KMS-11 (cell line): ENCODE measurements at regions not wholly inside any gene's neighbourhood (a gene's known extent, or its start where the extent isn't known, plus 50 kb on each side); places are given as distances from the start of the nearest gene placed in this dataset.

Experiments
- H2AFZ ChIP-seq: fragments of 200-600 bp; sonication (generic); 2 replicates; pipeline ENCODE4 v1.6.1; 2016; ENCODE audit warnings: antibody characterized with exemption, mixed run types, low read depth
- H3K27ac ChIP-seq: fragments of 200-600 bp; sonication (generic); 2 replicates; pipeline ENCODE4 v1.6.1; 2016; ENCODE audit warnings: mild to moderate bottlenecking, mixed run types
- H3K27me3 ChIP-seq: fragments of 200-600 bp; sonication (generic); 2 replicates; pipeline ENCODE4 v1.6.1; 2017; ENCODE audit warnings: mild to moderate bottlenecking, low read depth, mixed run types, moderate library complexity; ENCODE audit not compliant: insufficient read depth
- H3K36me3 ChIP-seq: fragments of 200-600 bp; sonication (generic); 2 replicates; pipeline ENCODE4 v1.6.1; 2017; ENCODE audit warnings: mild to moderate bottlenecking, mixed run types; ENCODE audit not compliant: insufficient read depth
- H3K4me1 ChIP-seq: fragments of 200-600 bp; sonication (generic); 2 replicates; pipeline ENCODE4 v1.6.1; 2016; ENCODE audit warnings: mild to moderate bottlenecking, low read depth, mixed run types; ENCODE audit not compliant: poor library complexity, severe bottlenecking
- H3K4me2 ChIP-seq: fragments of 200-600 bp; sonication (generic); 2 replicates; pipeline ENCODE4 v1.7.0; 2016; ENCODE audit warnings: mild to moderate bottlenecking, mixed run types
- H3K4me3 ChIP-seq: fragments of 200-600 bp; sonication (generic); IDR thresholded peaks from 2 replicates; pipeline ENCODE4 v1.6.1; 2017; ENCODE audit warnings: low read depth, low read length, mixed read lengths; ENCODE audit not compliant: insufficient read depth
- H3K79me2 ChIP-seq: fragments of 200-600 bp; sonication (generic); 2 replicates; pipeline ENCODE4 v1.6.1; 2016; ENCODE audit warnings: low read depth, mixed run types; ENCODE audit not compliant: insufficient read depth
- H3K9ac ChIP-seq: fragments of 200-600 bp; sonication (generic); 2 replicates; pipeline ENCODE4 v1.6.1; 2016; ENCODE audit warnings: mild to moderate bottlenecking, mixed run types
- H4K20me1 ChIP-seq: fragments of 200-600 bp; sonication (generic); 2 replicates; pipeline ENCODE4 v1.6.1; 2016; ENCODE audit warnings: mild to moderate bottlenecking, mixed run types; ENCODE audit not compliant: insufficient read depth
- CTCF ChIP-seq: fragments of 200-600 bp; sonication (generic); conservative IDR thresholded peaks from 2 replicates; pipeline ENCODE4 v1.6.1; 2017; ENCODE audit warnings: low read depth, mild to moderate bottlenecking, antibody characterized with exemption, low read length, moderate library complexity, mixed read lengths

GRCh38 chr16:17775061-17775460 is 304.3 kb upstream of the XYLT1 start:
- H3K27ac ChIP-seq: no peak overlapping the region
- no peaks in the 10 kb centered on the region for H3K4me1 ChIP-seq
- no peak overlapping the region for H3K4me3 ChIP-seq
- H3K9ac ChIP-seq: no peak overlapping the region
- H3K4me2 ChIP-seq: no peak overlapping the region
- no peaks in the 10 kb centered on the region for H3K27me3 ChIP-seq
- H3K79me2 ChIP-seq: no peaks in the 10 kb centered on the region
- TF ChIP-seq CTCF: no peak
- H4K20me1 ChIP-seq: no peaks in the 10 kb centered on the region
- H3K36me3 ChIP-seq: no peaks in the 10 kb centered on the region
- H2AFZ ChIP-seq: no peak overlapping the region

- no peak overlapping the region for H3K9ac ChIP-seq
- H3K79me2 ChIP-seq: no peaks in the 10 kb centered on the region
- no peak for TF ChIP-seq CTCF
These were observed 302.9 kb upstream of the XYLT1 start for GRCh38 chr16:17773698-17774101.

GRCh38 chr16:17770104-17770503 is 299.3 kb upstream of the XYLT1 start:
- Histone ChIP-seq H3K4me3 (no peak overlapping the region), H3K36me3 (no peaks in the 10 kb centered on the region), H3K27me3 (no peaks in the 10 kb centered on the region), H2AFZ (no peak overlapping the region), H3K9ac (no peak overlapping the region), H3K4me1 (no peaks in the 10 kb centered on the region), H3K4me2 (no peak overlapping the region), H3K27ac (no peak overlapping the region), H3K79me2 (no peaks in the 10 kb centered on the region), H4K20me1 (no peaks in the 10 kb centered on the region)
- no peak for TF ChIP-seq CTCF

More at GRCh38 chr16:17773698-17774101, 302.9 kb upstream of the XYLT1 start:
- H3K27ac ChIP-seq: no peak overlapping the region
- H3K4me3 ChIP-seq: no peak overlapping the region
- no peak overlapping the region for H2AFZ ChIP-seq
- no peaks in the 10 kb centered on the region for H3K4me1 ChIP-seq
- no peaks in the 10 kb centered on the region for H3K36me3 ChIP-seq
- no peaks in the 10 kb centered on the region for H4K20me1 ChIP-seq
- H3K4me2 ChIP-seq: no peak overlapping the region
- no peaks in the 10 kb centered on the region for H3K27me3 ChIP-seq

GRCh38 chr16:17769065-17769464 is 298.3 kb upstream of the XYLT1 start:
- Histone ChIP-seq H3K4me2 (no peak overlapping the region), H4K20me1 (no peaks in the 10 kb centered on the region), H3K27me3 (no peaks in the 10 kb centered on the region), H3K36me3 (no peaks in the 10 kb centered on the region), H2AFZ (no peak overlapping the region), H3K4me3 (no peak overlapping the region), H3K9ac (no peak overlapping the region), H3K27ac (no peak overlapping the region), H3K79me2 (no peaks in the 10 kb centered on the region), H3K4me1 (no peaks in the 10 kb centered on the region)
- TF ChIP-seq CTCF: no peak
